CD4-positive, alpha-beta T cell (primary cell): ENCODE measurements at regions not wholly inside any gene's neighbourhood (a gene's known extent, or its start where the extent isn't known, plus 50 kb on each side); places are given as distances from the start of the nearest gene placed in this dataset.

Experiments
- ATAC-seq: fragments of 200-7000 bp; cut with Tn5 transposase; one replicate; pipeline ENCODE4 v1.10.0; 2022; ENCODE audit warnings: mild to moderate bottlenecking; ENCODE audit not compliant: poor library complexity
- CTCF ChIA-PET: fragments of 350-600 bp; sonication (Branson Sonifier 250); formaldehyde crosslinking; loops from one replicate; lab custom pipeline; 2021; ENCODE audit warnings: antibody characterized with exemption, inconsistent platforms; lab: Charles Lee
- POLR2A ChIA-PET: fragments of 350-600 bp; sonication (Branson Sonifier 250); formaldehyde crosslinking; loops from one replicate; lab custom pipeline; 2021; ENCODE audit warnings: antibody characterized with exemption, inconsistent platforms; lab: Charles Lee
- DNase-seq, 14 experiments: peaks; one replicate each; pipeline ENCODE4 v3.0.0-alpha.2; 2013 to 2020; ENCODE audit warnings: mixed read lengths in 2 of 14
- H3K27ac ChIP-seq, 2 donors: one replicate each; pipeline versions ENCODE4 v1.5.1 to v1.7.0; 2013; ENCODE audit warnings: low read length in 2 of 2, low read depth in 1 of 2, mild to moderate bottlenecking in 1 of 2
- H3K27me3 ChIP-seq, 2 experiments: 1 replicate in 1 of 2; 2 replicates in 1 of 2; pipeline versions ENCODE4 v1.6.1 to v1.7.0; 2013; ENCODE audit warnings: low read length in 2 of 2, control low read depth in 1 of 2, mild to moderate bottlenecking in 1 of 2, moderate library complexity in 1 of 2; ENCODE audit not compliant: insufficient read depth in 2 of 2, control insufficient read depth in 1 of 2
- H3K36me3 ChIP-seq: one replicate; pipeline ENCODE4 v1.6.1; 2013; ENCODE audit warnings: low read length, control low read depth; ENCODE audit not compliant: insufficient read depth
- H3K4me1 ChIP-seq: one replicate; pipeline ENCODE4 v1.6.1; 2013; ENCODE audit warnings: low read length, control low read depth; ENCODE audit not compliant: insufficient read depth
- H3K4me3 ChIP-seq: one replicate; pipeline ENCODE4 v1.5.1; 2013; ENCODE audit warnings: mild to moderate bottlenecking, low read length, moderate library complexity
- H3K9me3 ChIP-seq, 2 experiments: 1 replicate in 1 of 2; 2 replicates in 1 of 2; pipeline versions ENCODE4 v1.6.1 to v1.7.0; 2013; ENCODE audit warnings: low read length in 2 of 2, mild to moderate bottlenecking in 2 of 2, control low read depth in 1 of 2, moderate library complexity in 1 of 2; ENCODE audit not compliant: control insufficient read depth in 1 of 2, insufficient read depth in 1 of 2
- H3K27ac Mint-ChIP-seq: one replicate; pipeline ENCODE4 v1.8.0; 2020; ENCODE audit warnings: mixed read lengths
- H3K27me3 Mint-ChIP-seq: one replicate; pipeline ENCODE4 v1.8.0; 2021; ENCODE audit warnings: mixed read lengths
- H3K36me3 Mint-ChIP-seq: one replicate; pipeline ENCODE4 v1.8.0; 2021; ENCODE audit warnings: low read depth, mixed read lengths
- H3K4me1 Mint-ChIP-seq: one replicate; pipeline ENCODE4 v1.8.0; 2021; ENCODE audit warnings: low read depth, mixed read lengths
- H3K4me3 Mint-ChIP-seq: one replicate; pipeline ENCODE4 v1.8.0; 2020; ENCODE audit warnings: mild to moderate bottlenecking, mixed read lengths
- H3K9me3 Mint-ChIP-seq: one replicate; pipeline ENCODE4 v1.8.0; 2020; ENCODE audit warnings: mixed read lengths
- intact Hi-C, 2 experiments: fragments of 100-400 bp; cut with DNase I in 1 of 2; cut with micrococcal nuclease in 1 of 2; formaldehyde crosslinking; loops; one replicate each; pipeline versions ENCODE4 v1.15.1 to v1.9.0; 2023 to 2025; cut with DNase I, micrococcal nuclease
- TF ChIP-seq, protein P1 (sequence below): fragments of 200-600 bp; IDR thresholded peaks from one replicate; pipeline ENCODE4 v1.8.0; 2022; ENCODE audit warnings: antibody characterized with exemption, mild to moderate bottlenecking

DNA sequence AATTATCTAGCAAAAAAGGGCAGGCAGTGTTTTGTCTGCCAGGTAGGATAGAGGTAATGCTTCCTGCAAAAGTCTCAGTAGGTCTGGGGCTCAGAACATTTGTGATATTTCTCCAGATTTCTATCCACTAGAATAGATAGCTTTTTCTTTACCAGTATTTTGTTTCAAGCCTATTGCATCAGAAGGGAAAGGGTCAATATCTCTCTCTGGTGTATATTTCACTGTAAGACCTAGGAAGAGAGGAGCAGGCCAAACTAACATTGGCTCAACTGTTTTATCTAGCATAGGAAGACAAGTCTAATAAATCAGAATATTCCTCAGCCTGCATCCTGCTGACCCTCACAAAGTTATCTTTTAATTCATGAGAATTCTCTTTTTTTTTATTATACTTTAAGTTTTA, 106.7 kb upstream of the DAAM1 start:
- Histone ChIP-seq H3K27me3 (peaks cover 6 to 19% of the 10 kb centered on the region in 2 experiments), H3K27ac (no peak overlapping the region), H3K4me1 (no peaks in the 10 kb centered on the region), H3K9me3 (no peaks in the 10 kb centered on the region), H3K4me3 (no peak overlapping the region), H3K36me3 (no peaks in the 10 kb centered on the region)
- H3K27ac Mint-ChIP-seq, result no peak overlapping the region
- ChIA-PET POLR2A (no interaction called here), CTCF (no interaction called here)
- no peak overlapping the region for H3K4me3 Mint-ChIP-seq
- H3K4me1 Mint-ChIP-seq, result no peaks in the 10 kb centered on the region
- DNase-seq (no peak), ATAC-seq (no peak)
- no peaks in the 10 kb centered on the region for H3K9me3 Mint-ChIP-seq
- peaks cover 25% of the 10 kb centered on the region for H3K27me3 Mint-ChIP-seq
- intact Hi-C loops, result no loop called here
- no peaks in the 10 kb centered on the region for H3K36me3 Mint-ChIP-seq
- TF ChIP-seq, protein P1, sequence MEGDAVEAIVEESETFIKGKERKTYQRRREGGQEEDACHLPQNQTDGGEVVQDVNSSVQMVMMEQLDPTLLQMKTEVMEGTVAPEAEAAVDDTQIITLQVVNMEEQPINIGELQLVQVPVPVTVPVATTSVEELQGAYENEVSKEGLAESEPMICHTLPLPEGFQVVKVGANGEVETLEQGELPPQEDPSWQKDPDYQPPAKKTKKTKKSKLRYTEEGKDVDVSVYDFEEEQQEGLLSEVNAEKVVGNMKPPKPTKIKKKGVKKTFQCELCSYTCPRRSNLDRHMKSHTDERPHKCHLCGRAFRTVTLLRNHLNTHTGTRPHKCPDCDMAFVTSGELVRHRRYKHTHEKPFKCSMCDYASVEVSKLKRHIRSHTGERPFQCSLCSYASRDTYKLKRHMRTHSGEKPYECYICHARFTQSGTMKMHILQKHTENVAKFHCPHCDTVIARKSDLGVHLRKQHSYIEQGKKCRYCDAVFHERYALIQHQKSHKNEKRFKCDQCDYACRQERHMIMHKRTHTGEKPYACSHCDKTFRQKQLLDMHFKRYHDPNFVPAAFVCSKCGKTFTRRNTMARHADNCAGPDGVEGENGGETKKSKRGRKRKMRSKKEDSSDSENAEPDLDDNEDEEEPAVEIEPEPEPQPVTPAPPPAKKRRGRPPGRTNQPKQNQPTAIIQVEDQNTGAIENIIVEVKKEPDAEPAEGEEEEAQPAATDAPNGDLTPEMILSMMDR, result no peak

DNA sequence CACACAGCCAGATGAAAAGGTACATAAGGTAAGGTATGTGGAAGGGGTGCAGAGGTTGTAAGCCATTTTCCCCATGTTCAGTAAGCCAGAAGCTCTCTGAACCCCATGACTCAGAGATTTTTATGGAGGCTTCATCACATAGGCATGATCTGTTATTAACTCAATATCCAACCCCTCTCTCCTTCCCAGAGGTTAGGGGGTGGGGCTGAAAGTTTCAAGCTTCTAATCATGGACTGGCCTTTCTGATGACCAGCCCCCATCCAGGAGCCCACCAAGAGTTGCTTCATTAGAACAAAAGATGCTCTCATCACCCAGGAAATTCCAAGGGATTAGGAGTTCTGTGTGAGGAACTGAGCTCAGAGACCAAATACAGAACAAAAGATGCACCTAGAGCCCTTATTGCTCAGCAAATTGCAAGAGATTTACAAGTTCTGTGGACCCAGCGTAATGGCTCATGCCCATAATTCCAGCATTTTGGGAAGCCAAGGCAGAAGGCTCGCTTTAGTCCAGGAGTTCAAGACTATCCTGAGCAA, 103.2 kb upstream of the DAAM1 start:
- CTCF ChIA-PET, result no interaction called here
- peaks cover 13% of the 10 kb centered on the region for H3K27me3 Mint-ChIP-seq
- TF ChIP-seq, protein P1, result no peak
- H3K4me1 ChIP-seq, result no peaks in the 10 kb centered on the region
- no peak for ATAC-seq
- H3K4me1 Mint-ChIP-seq, result no peaks in the 10 kb centered on the region
- no peaks in the 10 kb centered on the region for H3K36me3 ChIP-seq
- H3K4me3 ChIP-seq, result no peak overlapping the region
- intact Hi-C loops, result no loop called here
- H3K36me3 Mint-ChIP-seq, result no peaks in the 10 kb centered on the region
- no peaks in the 10 kb centered on the region for H3K9me3 Mint-ChIP-seq
- H3K4me3 Mint-ChIP-seq, result no peak overlapping the region
- POLR2A ChIA-PET, result no interaction called here
- DNase-seq, result no peak
- no peak overlapping the region for H3K27ac Mint-ChIP-seq
- H3K9me3 ChIP-seq, result no peaks in the 10 kb centered on the region
- peaks cover 6 to 15% of the 10 kb centered on the region in 2 experiments for H3K27me3 ChIP-seq
- H3K27ac ChIP-seq, result no peak overlapping the region

DNA sequence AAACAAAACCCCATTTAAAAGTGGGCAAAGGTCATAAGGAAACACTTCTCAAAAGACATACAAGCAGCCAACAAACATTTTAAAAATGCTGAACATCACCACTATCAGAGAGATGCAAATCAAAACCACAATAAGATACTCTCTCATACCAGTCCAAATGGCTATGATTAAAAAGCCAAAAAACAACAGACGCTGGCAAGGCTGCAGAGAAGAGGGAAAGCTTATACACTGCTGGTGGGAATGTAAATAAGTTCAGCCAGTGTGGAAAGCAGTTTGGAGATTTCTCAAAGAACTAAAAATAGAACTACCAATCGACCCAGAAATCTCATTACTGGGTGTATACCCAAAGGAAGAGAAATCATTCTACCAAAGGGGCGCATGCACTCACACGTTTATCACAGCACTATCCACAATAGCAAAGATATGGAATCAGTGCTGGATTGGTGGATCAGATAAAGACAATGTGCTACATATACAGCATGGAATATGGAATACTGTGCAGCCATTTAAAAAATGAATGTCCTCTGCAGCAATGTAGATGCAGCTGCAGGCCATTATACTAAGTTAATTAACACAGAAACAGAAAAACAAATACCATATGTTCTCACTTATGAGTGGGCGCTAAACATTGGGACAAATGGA, 102.1 kb upstream of the DAAM1 start:
- ChIA-PET CTCF (no interaction called here), POLR2A (no interaction called here)
- H3K36me3 Mint-ChIP-seq, result no peaks in the 10 kb centered on the region
- H3K4me3 Mint-ChIP-seq, result no peak overlapping the region
- Histone ChIP-seq H3K27me3 (peaks cover 6 to 15% of the 10 kb centered on the region in 2 experiments), H3K4me1 (no peaks in the 10 kb centered on the region), H3K27ac (no peak overlapping the region), H3K4me3 (no peak overlapping the region), H3K9me3 (no peaks in the 10 kb centered on the region), H3K36me3 (no peaks in the 10 kb centered on the region)
- intact Hi-C loops, result no loop called here
- H3K4me1 Mint-ChIP-seq, result no peaks in the 10 kb centered on the region
- no peak overlapping the region for H3K27ac Mint-ChIP-seq
- peaks cover 14% of the 10 kb centered on the region for H3K27me3 Mint-ChIP-seq
- ATAC-seq, result no peak
- no peak for DNase-seq
- TF ChIP-seq, protein P1, result no peak
- H3K9me3 Mint-ChIP-seq, result no peaks in the 10 kb centered on the region
